ENCODE measurements at regions not wholly inside any gene's neighbourhood (a gene's known extent, or its start where the extent isn't known, plus 50 kb on each side); places are given as distances from the start of the nearest gene placed in this dataset.
"Not testable (repeated sequence)": the region's sequence is repeated elsewhere in the genome, so short reads cannot be mapped to it uniquely, and the experiment has no call there.

- not testable (repeated sequence) for TF ChIP-seq POLR2AphosphoS5, POLR2A (IDR thresholded peaks at IDR 0.05; ENCODE audit: low read depth, low read length)
Measured at GRCh38 chr4:168008112-168008511, 84.2 kb upstream of the ANXA10 start.

Data from GM12892 (cell line).